Neuronal stem cell (in vitro differentiated cells): ENCODE measurements at regions not wholly inside any gene's neighbourhood (a gene's known extent, or its start where the extent isn't known, plus 50 kb on each side); places are given as distances from the start of the nearest gene placed in this dataset.

Experiments used
- DNase-seq: peaks from one replicate; pipeline ENCODE4 v3.0.0-alpha.2; 2013; ENCODE audit warnings: low spot score
- H2AFZ ChIP-seq: one replicate; pipeline ENCODE4 v1.6.1; 2013; ENCODE audit warnings: mild to moderate bottlenecking, low read length, inconsistent platforms
- H2AK5ac ChIP-seq: 2 replicates; pipeline ENCODE4 v1.6.1; 2013; ENCODE audit warnings: low read depth, mild to moderate bottlenecking, inconsistent platforms, low read length, moderate library complexity, mixed read lengths
- H2BK120ac ChIP-seq: 2 replicates; pipeline ENCODE4 v1.6.1; 2013; ENCODE audit warnings: low read depth, mild to moderate bottlenecking, inconsistent platforms, low read length, moderate library complexity, mixed read lengths
- H2BK12ac ChIP-seq: one replicate; pipeline ENCODE4 v1.6.1; 2013; ENCODE audit warnings: low read length, inconsistent platforms
- H2BK15ac ChIP-seq: 2 replicates; pipeline ENCODE4 v1.6.1; 2013; ENCODE audit warnings: mild to moderate bottlenecking, low read length, inconsistent platforms, mixed read lengths
- H2BK5ac ChIP-seq: one replicate; pipeline ENCODE4 v1.6.1; 2013; ENCODE audit warnings: inconsistent platforms, mild to moderate bottlenecking, low read length, moderate library complexity
- H3K14ac ChIP-seq: one replicate; pipeline ENCODE4 v1.6.1; 2013; ENCODE audit warnings: low read length, inconsistent platforms
- H3K18ac ChIP-seq: 2 replicates; pipeline ENCODE4 v1.6.1; 2013; ENCODE audit warnings: low read length, inconsistent platforms
- H3K23ac ChIP-seq: 2 replicates; pipeline ENCODE4 v1.6.1; 2013; ENCODE audit warnings: low read depth, mild to moderate bottlenecking, mixed read lengths, low read length, inconsistent platforms; ENCODE audit not compliant: poor library complexity
- H3K27ac ChIP-seq: replicated peaks from 3 replicates; pipeline ENCODE4 v1.5.1; 2013; ENCODE audit warnings: low read length, inconsistent platforms
- H3K27me3 ChIP-seq, 3 experiments: 2 replicates each; pipeline ENCODE4 v1.6.1; 2013; ENCODE audit warnings: low read length in 3 of 3, mild to moderate bottlenecking in 2 of 3, inconsistent platforms in 1 of 3, low read depth in 1 of 3, mixed read lengths in 1 of 3, moderate library complexity in 1 of 3; ENCODE audit not compliant: control insufficient read depth in 3 of 3, insufficient read depth in 3 of 3
- H3K36me3 ChIP-seq, 2 donors: replicated peaks in 1 of 2; 2 replicates each; pipeline ENCODE4 v1.6.1; 2013; ENCODE audit warnings: low read length in 2 of 2; ENCODE audit not compliant: control insufficient read depth in 2 of 2, insufficient read depth in 2 of 2
- H3K4ac ChIP-seq: 2 replicates; pipeline ENCODE4 v1.6.1; 2013; ENCODE audit warnings: inconsistent platforms, mild to moderate bottlenecking, low read length, moderate library complexity
- H3K4me1 ChIP-seq, 2 donors: 1 replicate in 1 of 2; 2 replicates in 1 of 2; pipeline ENCODE4 v1.6.1; 2013; ENCODE audit warnings: low read length in 2 of 2, low read depth in 1 of 2; ENCODE audit not compliant: control insufficient read depth in 2 of 2, insufficient read depth in 1 of 2
- H3K4me2 ChIP-seq: one replicate; pipeline ENCODE4 v1.6.1; 2013; ENCODE audit warnings: mild to moderate bottlenecking, low read length, inconsistent platforms; ENCODE audit not compliant: insufficient read depth, poor library complexity, severe bottlenecking
- H3K4me3 ChIP-seq, 2 donors: 2 replicates each; pipeline ENCODE4 v1.5.1; 2013; ENCODE audit warnings: low read length in 2 of 2, mild to moderate bottlenecking in 2 of 2, inconsistent platforms in 1 of 2, moderate library complexity in 1 of 2
- H3K79me1 ChIP-seq: one replicate; pipeline ENCODE4 v1.6.1; 2013; ENCODE audit warnings: low read depth, mild to moderate bottlenecking, inconsistent platforms, low read length, moderate library complexity
- H3K9ac ChIP-seq: one replicate; pipeline ENCODE4 v1.6.1; 2013; ENCODE audit warnings: mild to moderate bottlenecking, low read depth, low read length, inconsistent platforms; ENCODE audit not compliant: poor library complexity
- H3K9me3 ChIP-seq, 2 donors: replicated peaks in 1 of 2; 2 replicates each; pipeline versions ENCODE3 to v1.6.1; 2013; ENCODE audit warnings: low read length in 2 of 2, mild to moderate bottlenecking in 2 of 2, inconsistent platforms in 1 of 2, low read depth in 1 of 2, mixed read lengths in 1 of 2, moderate library complexity in 1 of 2; ENCODE audit not compliant: control insufficient read depth in 2 of 2, insufficient read depth in 1 of 2
- H4K8ac ChIP-seq: one replicate; pipeline ENCODE4 v1.6.1; 2013; ENCODE audit warnings: low read depth, mild to moderate bottlenecking, inconsistent platforms, low read length, moderate library complexity
- H4K91ac ChIP-seq: one replicate; pipeline ENCODE4 v1.6.1; 2013; ENCODE audit warnings: low read length, low read depth, mild to moderate bottlenecking, inconsistent platforms; ENCODE audit not compliant: poor library complexity
- WGBS, 2 donors: extraction: QIAGEN DNeasy Blood & Tissue Kit; methylation state at CpG; one replicate each; pipeline ENCODE4 v1.1.7; 2013; ENCODE audit warnings: missing lambda C conversion rate in 2 of 2, mixed read lengths in 1 of 2; ENCODE audit not compliant: insufficient read length in 2 of 2, insufficient replicate concordance in 1 of 2; ENCODE audit errors: extremely low coverage in 2 of 2; 5-methylcytosine and 5-hydroxymethylcytosine counted together

DNA sequence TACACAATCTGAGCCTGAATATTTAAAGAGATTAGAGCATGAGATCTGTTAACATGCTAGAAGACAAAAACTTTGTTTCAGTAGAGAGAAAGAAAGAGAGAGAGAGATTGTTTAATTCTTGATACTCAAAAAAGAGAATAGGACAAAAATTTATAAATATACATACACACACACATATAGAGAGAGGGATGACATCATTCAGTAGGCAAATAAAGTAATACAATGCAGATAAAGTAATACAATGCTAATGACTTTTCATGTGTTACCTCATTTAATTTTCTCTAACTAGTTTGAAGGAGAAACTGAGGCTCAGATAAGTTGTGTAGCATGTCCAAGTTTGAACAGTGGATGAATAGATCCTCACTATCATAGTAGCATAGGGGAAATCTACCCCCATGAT is 286.4 kb downstream of the CMPK2 start:
- Histone ChIP-seq H4K91ac (no peak overlapping the region), H3K36me3 (no peaks in the 10 kb centered on the region), H2BK15ac (no peak overlapping the region), H2BK12ac (no peak overlapping the region), H3K79me1 (no peaks in the 10 kb centered on the region), H2AK5ac (no peak overlapping the region), H2BK5ac (no peak overlapping the region), H3K4ac (no peak overlapping the region), H3K27me3 (no peaks in the 10 kb centered on the region), H3K18ac (no peak overlapping the region), H3K4me2 (no peak overlapping the region), H3K23ac (no peak overlapping the region), H2BK120ac (no peak overlapping the region), H4K8ac (no peak overlapping the region), H3K9ac (no peak overlapping the region), H3K4me1 (peaks cover 0 to 3% of the 10 kb centered on the region in 2 donors), H3K9me3 (no peaks in the 10 kb centered on the region), H3K27ac (no peak overlapping the region), H3K4me3 (no peak overlapping the region), H2AFZ (no peak overlapping the region), H3K14ac (no peak overlapping the region)
- no peak for DNase-seq

DNA sequence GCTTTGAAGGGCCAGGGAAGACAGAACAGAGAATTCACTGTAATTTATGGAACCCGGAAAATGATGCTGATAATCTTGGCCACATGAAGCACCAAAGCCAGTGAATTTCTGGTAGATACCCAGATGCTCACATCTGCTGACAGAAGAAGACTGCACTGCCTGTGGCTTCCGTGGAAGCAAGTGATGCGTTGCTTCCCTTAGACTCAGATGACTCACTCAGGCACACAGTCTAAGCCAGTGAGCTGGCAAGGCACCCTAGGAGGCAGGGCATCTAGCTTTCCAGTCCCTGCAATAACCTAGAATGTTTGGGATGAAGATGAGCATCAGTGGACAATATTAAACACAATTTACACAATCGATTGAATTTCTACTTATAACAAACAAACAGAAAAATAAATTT is 284.7 kb downstream of the CMPK2 start:
- Histone ChIP-seq H3K9me3 (peaks cover 0 to 2% of the 10 kb centered on the region in 2 donors), H3K27me3 (no peaks in the 10 kb centered on the region), H4K8ac (no peak overlapping the region), H3K4me3 (no peak overlapping the region), H3K18ac (no peak overlapping the region), H3K23ac (no peak overlapping the region), H2BK120ac (no peak overlapping the region), H3K4me2 (no peak overlapping the region), H2BK5ac (no peak overlapping the region), H3K9ac (no peak overlapping the region), H4K91ac (no peak overlapping the region), H2BK15ac (no peak overlapping the region), H3K36me3 (no peaks in the 10 kb centered on the region), H3K4ac (no peak overlapping the region), H2BK12ac (no peak overlapping the region), H2AK5ac (no peak overlapping the region), H2AFZ (no peak overlapping the region), H3K14ac (no peak overlapping the region), H3K27ac (no peak overlapping the region), H3K4me1 (peaks cover 0 to 3% of the 10 kb centered on the region in 2 donors), H3K79me1 (no peaks in the 10 kb centered on the region)
- no peak for DNase-seq
- WGBS, 2 donors: no CpG with 5 or more reads among the region's 4 CpGs

DNA sequence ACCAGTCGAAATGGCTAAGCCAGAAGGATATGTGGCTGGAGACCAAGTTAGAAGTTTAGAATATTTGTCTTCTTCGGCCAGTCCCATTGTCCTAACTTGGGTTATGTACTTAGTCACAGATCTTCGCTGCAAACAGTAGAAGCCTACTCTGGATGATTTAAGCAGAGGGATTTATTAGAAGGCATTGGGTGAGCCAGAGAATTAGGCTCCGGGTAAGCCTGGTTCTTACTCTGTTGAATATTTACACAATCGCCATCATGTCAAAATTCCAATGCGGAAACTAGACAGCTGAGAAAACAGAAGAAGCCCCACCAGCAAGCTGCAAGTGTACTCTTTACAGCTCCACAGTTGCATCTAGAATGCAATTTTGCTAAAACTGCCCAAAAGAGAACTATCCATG is 276.6 kb downstream of the CMPK2 start:
- Histone ChIP-seq H2BK15ac (no peak overlapping the region), H2BK5ac (no peak overlapping the region), H2AFZ (no peak overlapping the region), H3K9me3 (peaks cover 0 to 2% of the 10 kb centered on the region in 2 donors), H3K4me1 (no peaks in the 10 kb centered on the region), H2BK12ac (no peak overlapping the region), H3K18ac (no peak overlapping the region), H3K4ac (no peak overlapping the region), H2AK5ac (no peak overlapping the region), H3K27ac (no peak overlapping the region), H3K27me3 (no peaks in the 10 kb centered on the region), H3K4me2 (no peak overlapping the region), H4K91ac (no peak overlapping the region), H3K14ac (no peak overlapping the region), H3K36me3 (no peaks in the 10 kb centered on the region), H2BK120ac (no peak overlapping the region), H3K4me3 (no peak overlapping the region), H4K8ac (no peak overlapping the region), H3K23ac (no peak overlapping the region), H3K79me1 (no peaks in the 10 kb centered on the region), H3K9ac (no peak overlapping the region)
- WGBS, 2 donors: no CpG with 5 or more reads among the region's 6 CpGs
- no peak for DNase-seq

DNA sequence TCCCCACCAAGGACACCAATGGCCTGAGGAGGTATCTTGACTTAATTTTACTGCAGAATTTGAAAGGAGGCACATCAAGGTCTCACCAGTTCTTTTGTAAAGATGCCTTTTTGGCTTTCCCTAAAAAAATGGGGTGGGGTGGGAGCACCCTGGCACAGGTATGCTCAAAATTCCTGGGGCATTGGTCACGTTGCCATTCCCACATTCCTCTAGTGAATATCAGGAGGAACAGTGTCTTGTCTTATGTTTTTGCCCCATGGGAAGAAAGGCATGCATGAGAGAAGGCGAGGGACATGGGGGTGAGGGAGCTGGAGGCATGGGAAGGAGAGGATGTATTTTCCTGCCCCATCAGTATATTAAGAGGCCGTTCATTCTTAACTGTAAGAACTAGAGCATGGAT is 275.3 kb downstream of the CMPK2 start:
- Histone ChIP-seq H3K27ac (no peak overlapping the region), H4K91ac (no peak overlapping the region), H3K27me3 (no peaks in the 10 kb centered on the region), H3K23ac (no peak overlapping the region), H3K14ac (no peak overlapping the region), H2BK12ac (no peak overlapping the region), H3K4me3 (no peak overlapping the region), H2BK120ac (no peak overlapping the region), H2AK5ac (no peak overlapping the region), H3K4me1 (no peaks in the 10 kb centered on the region), H2BK15ac (no peak overlapping the region), H3K79me1 (no peaks in the 10 kb centered on the region), H4K8ac (no peak overlapping the region), H2AFZ (no peak overlapping the region), H2BK5ac (no peak overlapping the region), H3K4me2 (no peak overlapping the region), H3K18ac (no peak overlapping the region), H3K4ac (no peak overlapping the region), H3K36me3 (no peaks in the 10 kb centered on the region), H3K9me3 (no peaks in the 10 kb centered on the region), H3K9ac (no peak overlapping the region)
- no CpG with 5 or more reads among the region's 3 CpGs for WGBS, 2 donors
- DNase-seq: no peak
